PC-3 (cell line): ENCODE measurements at regions not wholly inside any gene's neighbourhood (a gene's known extent, or its start where the extent isn't known, plus 50 kb on each side); places are given as distances from the start of the nearest gene placed in this dataset.

Experiments used
- ATAC-seq: fragments of 200-7000 bp; cut with Tn5 transposase; 2 replicates; pipeline ENCODE4 v1.9.1; 2020; ENCODE audit warnings: mild to moderate bottlenecking, moderate library complexity
- BruUV-seq: library from RNA; stranded (reverse); fragments of 400-500 nt; replicated peaks from 2 replicates; lab custom pipeline; 2021; lab: Mats Ljungman, UMichigan
- CTCF ChIA-PET: fragments of 300-600 bp; sonication (Branson Sonifier 250); formaldehyde crosslinking; loops from one replicate; lab custom pipeline; 2022; ENCODE audit warnings: antibody characterized with exemption; lab: Charles Lee
- POLR2A ChIA-PET: fragments of 300-600 bp; sonication (Branson Sonifier 250); formaldehyde crosslinking; loops from one replicate; lab custom pipeline; 2022; ENCODE audit warnings: antibody characterized with exemption; ENCODE audit not compliant: unreplicated experiment; lab: Charles Lee
- DNase-seq: peaks from one replicate; pipeline ENCODE4 v3.0.0-alpha.2; 2015
- H2AFZ ChIP-seq: fragments of 300-600 bp; sonication (generic); 2 replicates; pipeline ENCODE4 v1.6.0; 2016; ENCODE audit warnings: antibody characterized with exemption, low read length
- H3F3A ChIP-seq: fragments of 300-600 bp; sonication (generic); one replicate; pipeline ENCODE4 v1.6.0; 2017; ENCODE audit warnings: antibody characterized with exemption, low read length, control low read depth, mild to moderate bottlenecking; ENCODE audit not compliant: unreplicated experiment
- H3K27ac ChIP-seq: fragments of 300-600 bp; sonication (generic); 2 replicates; pipeline ENCODE4 v1.5.1; 2016; ENCODE audit warnings: mild to moderate bottlenecking, low read length
- H3K27me3 ChIP-seq: fragments of 300-600 bp; sonication (generic); 2 replicates; pipeline ENCODE4 v1.6.1; 2016; ENCODE audit warnings: low read length, mixed read lengths
- H3K36me3 ChIP-seq: fragments of 300-600 bp; sonication (generic); 2 replicates; pipeline ENCODE4 v1.6.1; 2016; ENCODE audit warnings: low read depth, mixed run types, low read length, mixed read lengths
- H3K4me1 ChIP-seq: fragments of 300-600 bp; sonication (generic); 2 replicates; pipeline ENCODE4 v1.5.1; 2016; ENCODE audit warnings: low read length; ENCODE audit not compliant: insufficient read depth
- H3K4me2 ChIP-seq: fragments of 300-600 bp; sonication (generic); 2 replicates; pipeline ENCODE4 v1.6.0; 2016; ENCODE audit warnings: low read length
- H3K4me3 ChIP-seq: fragments of 300-600 bp; sonication (generic); 2 replicates; pipeline ENCODE4 v1.5.1; 2016; ENCODE audit warnings: mild to moderate bottlenecking, low read length, mixed read lengths
- H3K79me2 ChIP-seq: fragments of 300-600 bp; sonication (generic); 2 replicates; pipeline ENCODE4 v1.6.1; 2017; ENCODE audit warnings: low read length, mixed read lengths
- H3K9ac ChIP-seq: fragments of 300-600 bp; sonication (generic); 2 replicates; pipeline ENCODE4 v1.6.0; 2016; ENCODE audit warnings: mild to moderate bottlenecking, low read length
- H3K9me2 ChIP-seq: fragments of 300-600 bp; sonication (generic); replicated peaks from 2 replicates; pipeline ENCODE4 v1.6.1; 2016; ENCODE audit warnings: mixed run types, low read length, mixed read lengths
- H3K9me3 ChIP-seq: fragments of 300-600 bp; sonication (generic); 2 replicates; pipeline ENCODE4 v1.6.1; 2016; ENCODE audit warnings: low read length, mixed read lengths
- H4K20me1 ChIP-seq: fragments of 300-600 bp; sonication (generic); 2 replicates; pipeline ENCODE4 v1.6.1; 2016; ENCODE audit warnings: low read length, mixed read lengths
- EZH2 ChIP-seq: fragments of 300-600 bp; sonication (generic); IDR thresholded peaks from one replicate; pipeline ENCODE4 v1.6.1; 2017; ENCODE audit warnings: antibody characterized with exemption, mild to moderate bottlenecking, low read length; ENCODE audit not compliant: unreplicated experiment
- EZH2phosphoT487 ChIP-seq: fragments of 300-600 bp; sonication (generic); IDR thresholded peaks from 2 replicates; pipeline ENCODE4 v1.6.1; 2018; ENCODE audit warnings: mild to moderate bottlenecking, antibody characterized with exemption, low read length, borderline replicate concordance
- intact Hi-C: fragments of 100-400 bp; cut with micrococcal nuclease; formaldehyde crosslinking; loops from 2 replicates; pipeline ENCODE4 v1.9.0; 2023
- TF ChIP-seq, protein P1 (sequence below): fragments of 300-600 bp; sonication (generic); conservative IDR thresholded peaks from 2 replicates; pipeline ENCODE4 v1.5.1; 2017; ENCODE audit warnings: antibody characterized with exemption, low read depth, mild to moderate bottlenecking, low read length

- TF ChIP-seq EZH2phosphoT487, result no peak
- intact Hi-C loops, result no loop called here
Observed at GRCh38 chr1:199310708-199311107, 671.9 kb downstream of the PTPRC start.

GRCh38 chr1:199311478-199312262 is 672.8 kb downstream of the PTPRC start:
- H3K79me2 ChIP-seq, result no peaks in the 10 kb centered on the region
- H3K9me2 ChIP-seq, result no peaks in the 10 kb centered on the region
- no peaks in the 10 kb centered on the region for H3K27me3 ChIP-seq
- ChIA-PET CTCF (no interaction called here), POLR2A (no interaction called here)
- no peaks in the 10 kb centered on the region for H3F3A ChIP-seq
- no peak overlapping the region for H3K9ac ChIP-seq
- no peaks in the 10 kb centered on the region for H3K9me3 ChIP-seq
- intact Hi-C loops, result no loop called here
- TF ChIP-seq EZH2phosphoT487, result no peak
- TF ChIP-seq EZH2, result no peak
- TF ChIP-seq, protein P1, sequence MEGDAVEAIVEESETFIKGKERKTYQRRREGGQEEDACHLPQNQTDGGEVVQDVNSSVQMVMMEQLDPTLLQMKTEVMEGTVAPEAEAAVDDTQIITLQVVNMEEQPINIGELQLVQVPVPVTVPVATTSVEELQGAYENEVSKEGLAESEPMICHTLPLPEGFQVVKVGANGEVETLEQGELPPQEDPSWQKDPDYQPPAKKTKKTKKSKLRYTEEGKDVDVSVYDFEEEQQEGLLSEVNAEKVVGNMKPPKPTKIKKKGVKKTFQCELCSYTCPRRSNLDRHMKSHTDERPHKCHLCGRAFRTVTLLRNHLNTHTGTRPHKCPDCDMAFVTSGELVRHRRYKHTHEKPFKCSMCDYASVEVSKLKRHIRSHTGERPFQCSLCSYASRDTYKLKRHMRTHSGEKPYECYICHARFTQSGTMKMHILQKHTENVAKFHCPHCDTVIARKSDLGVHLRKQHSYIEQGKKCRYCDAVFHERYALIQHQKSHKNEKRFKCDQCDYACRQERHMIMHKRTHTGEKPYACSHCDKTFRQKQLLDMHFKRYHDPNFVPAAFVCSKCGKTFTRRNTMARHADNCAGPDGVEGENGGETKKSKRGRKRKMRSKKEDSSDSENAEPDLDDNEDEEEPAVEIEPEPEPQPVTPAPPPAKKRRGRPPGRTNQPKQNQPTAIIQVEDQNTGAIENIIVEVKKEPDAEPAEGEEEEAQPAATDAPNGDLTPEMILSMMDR, result no peak
- no TSS peak for BruUV-seq
- H3K36me3 ChIP-seq, result no peaks in the 10 kb centered on the region
- no peak for ATAC-seq
- H2AFZ ChIP-seq, result no peak overlapping the region
- H3K4me1 ChIP-seq, result no peaks in the 10 kb centered on the region
- no peak overlapping the region for H3K4me2 ChIP-seq
- no peak for DNase-seq
- H4K20me1 ChIP-seq, result no peaks in the 10 kb centered on the region
- no peak overlapping the region for H3K27ac ChIP-seq
- H3K4me3 ChIP-seq, result no peak overlapping the region

More at GRCh38 chr1:199310708-199311107, 671.9 kb downstream of the PTPRC start:
- Histone ChIP-seq H3K4me1 (no peaks in the 10 kb centered on the region), H3K9me2 (no peaks in the 10 kb centered on the region), H3K9ac (no peak overlapping the region), H3F3A (no peaks in the 10 kb centered on the region), H3K4me2 (no peak overlapping the region), H3K27me3 (no peaks in the 10 kb centered on the region), H3K79me2 (no peaks in the 10 kb centered on the region), H4K20me1 (no peaks in the 10 kb centered on the region), H2AFZ (no peak overlapping the region), H3K27ac (no peak overlapping the region), H3K4me3 (no peak overlapping the region), H3K36me3 (no peaks in the 10 kb centered on the region), H3K9me3 (no peaks in the 10 kb centered on the region)
- ChIA-PET POLR2A (no interaction called here), CTCF (no interaction called here)
- no TSS peak for BruUV-seq
- no peak for DNase-seq
- no peak for ATAC-seq

- Histone ChIP-seq H3K27ac (no peak overlapping the region), H3K9ac (no peak overlapping the region), H3K79me2 (no peaks in the 10 kb centered on the region), H3K9me3 (no peaks in the 10 kb centered on the region), H3K27me3 (no peaks in the 10 kb centered on the region), H3K4me3 (no peak overlapping the region), H4K20me1 (no peaks in the 10 kb centered on the region), H3K4me2 (no peak overlapping the region), H3K36me3 (no peaks in the 10 kb centered on the region), H2AFZ (no peak overlapping the region), H3K4me1 (no peaks in the 10 kb centered on the region), H3K9me2 (no peaks in the 10 kb centered on the region), H3F3A (no peaks in the 10 kb centered on the region)
- ChIA-PET POLR2A (no interaction called here), CTCF (no interaction called here)
- TF ChIP-seq, protein P1, result no peak
- TF ChIP-seq EZH2 (no peak), EZH2phosphoT487 (no peak)
- ATAC-seq (no peak; the same call in 1 of the 2 replicates), DNase-seq (peak; percentile 4)
- intact Hi-C loops, result no loop called here
- BruUV-seq, result no TSS peak
Observed at GRCh38 chr1:199312626-199313025, 673.8 kb downstream of the PTPRC start.
